SU-DHL-6 (cell line): ENCODE measurements at regions not wholly inside any gene's neighbourhood (a gene's known extent, or its start where the extent isn't known, plus 50 kb on each side); places are given as distances from the start of the nearest gene placed in this dataset.

ENCODE experiments used
- H2AFZ ChIP-seq: fragments of 200-600 bp; sonication (generic); 2 replicates; pipeline ENCODE4 v1.6.1; 2014; ENCODE audit warnings: low read depth, mild to moderate bottlenecking, moderate library complexity, mixed read lengths, antibody characterized with exemption, low read length; ENCODE audit not compliant: severe bottlenecking
- H3F3A ChIP-seq: fragments of 200-600 bp; shearing (Covaris generic); 2 replicates; pipeline ENCODE4 v1.6.0; 2016; ENCODE audit warnings: antibody characterized with exemption, mild to moderate bottlenecking; ENCODE audit not compliant: insufficient read depth
- H3K27ac ChIP-seq: fragments of 200-600 bp; sonication (generic); 2 replicates; pipeline ENCODE4 v1.5.1; 2016; ENCODE audit warnings: low read depth, mild to moderate bottlenecking, low read length, moderate library complexity, mixed read lengths
- H3K27me3 ChIP-seq: fragments of 200-600 bp; sonication (generic), shearing (Covaris generic); 2 replicates; pipeline ENCODE4 v1.6.0; 2014; ENCODE audit warnings: mild to moderate bottlenecking, low read length
- H3K36me3 ChIP-seq: fragments of 200-600 bp; sonication (generic); 2 replicates; pipeline ENCODE4 v1.6.1; 2014; ENCODE audit warnings: mild to moderate bottlenecking, low read length, mixed read lengths
- H3K4me2 ChIP-seq: fragments of 300-600, 200-600 bp; shearing (Covaris generic), sonication (generic); 2 replicates; pipeline ENCODE4 v1.6.0; 2014; ENCODE audit warnings: low read length, low read depth, mild to moderate bottlenecking; ENCODE audit not compliant: poor library complexity, severe bottlenecking
- H3K4me3 ChIP-seq: fragments of 200-600 bp; sonication (generic); 2 replicates; pipeline ENCODE4 v1.5.1; 2014; ENCODE audit warnings: antibody characterized with exemption, low read length, mild to moderate bottlenecking, mixed read lengths; ENCODE audit not compliant: insufficient read depth, poor library complexity, severe bottlenecking
- H3K79me2 ChIP-seq: fragments of 200-600 bp; sonication (generic); 2 replicates; pipeline ENCODE4 v1.6.1; 2014; ENCODE audit warnings: mild to moderate bottlenecking, low read length, moderate library complexity; ENCODE audit not compliant: insufficient read depth
- H3K9ac ChIP-seq: fragments of 200-600 bp; sonication (generic); 2 replicates; pipeline ENCODE4 v1.7.0; 2014; ENCODE audit warnings: mild to moderate bottlenecking, low read length
- H3K9me2 ChIP-seq: fragments of 200-600 bp; sonication (generic); replicated peaks from 2 replicates; pipeline ENCODE4 v1.6.1; 2014; ENCODE audit warnings: low read length; ENCODE audit not compliant: insufficient read depth
- H3K9me3 ChIP-seq: fragments of 200-600 bp; sonication (generic); 2 replicates; pipeline ENCODE4 v1.6.1; 2014; ENCODE audit warnings: low read length, mixed read lengths; ENCODE audit not compliant: insufficient read depth
- H4K20me1 ChIP-seq: fragments of 200-600 bp; sonication (generic); 2 replicates; pipeline ENCODE4 v1.6.1; 2014; ENCODE audit warnings: low read depth, mild to moderate bottlenecking, antibody characterized with exemption, low read length, moderate library complexity, mixed read lengths
- EZH2phosphoT487 ChIP-seq: fragments of 200-600 bp; sonication (generic), shearing (Covaris generic); conservative IDR thresholded peaks from 2 replicates; pipeline ENCODE4 v1.6.1; 2018; ENCODE audit warnings: mild to moderate bottlenecking, antibody characterized with exemption, low read length, moderate library complexity, mixed read lengths
- TF ChIP-seq, protein P1 (sequence below): fragments of 200-600 bp; sonication (generic); IDR thresholded peaks from one replicate; pipeline ENCODE4 v1.5.1; 2017; ENCODE audit warnings: antibody characterized with exemption, mild to moderate bottlenecking, low read length, moderate library complexity; ENCODE audit not compliant: insufficient read depth, poor library complexity, severe bottlenecking

- H3K9me3 ChIP-seq, result no peaks in the 10 kb centered on the region
- H3F3A ChIP-seq, result no peaks in the 10 kb centered on the region
- no peak overlapping the region for H3K4me2 ChIP-seq
- H3K9me2 ChIP-seq, result no peaks in the 10 kb centered on the region
- no peaks in the 10 kb centered on the region for H3K79me2 ChIP-seq
- H3K36me3 ChIP-seq, result no peaks in the 10 kb centered on the region
- H3K9ac ChIP-seq, result no peak overlapping the region
- TF ChIP-seq, protein P1, sequence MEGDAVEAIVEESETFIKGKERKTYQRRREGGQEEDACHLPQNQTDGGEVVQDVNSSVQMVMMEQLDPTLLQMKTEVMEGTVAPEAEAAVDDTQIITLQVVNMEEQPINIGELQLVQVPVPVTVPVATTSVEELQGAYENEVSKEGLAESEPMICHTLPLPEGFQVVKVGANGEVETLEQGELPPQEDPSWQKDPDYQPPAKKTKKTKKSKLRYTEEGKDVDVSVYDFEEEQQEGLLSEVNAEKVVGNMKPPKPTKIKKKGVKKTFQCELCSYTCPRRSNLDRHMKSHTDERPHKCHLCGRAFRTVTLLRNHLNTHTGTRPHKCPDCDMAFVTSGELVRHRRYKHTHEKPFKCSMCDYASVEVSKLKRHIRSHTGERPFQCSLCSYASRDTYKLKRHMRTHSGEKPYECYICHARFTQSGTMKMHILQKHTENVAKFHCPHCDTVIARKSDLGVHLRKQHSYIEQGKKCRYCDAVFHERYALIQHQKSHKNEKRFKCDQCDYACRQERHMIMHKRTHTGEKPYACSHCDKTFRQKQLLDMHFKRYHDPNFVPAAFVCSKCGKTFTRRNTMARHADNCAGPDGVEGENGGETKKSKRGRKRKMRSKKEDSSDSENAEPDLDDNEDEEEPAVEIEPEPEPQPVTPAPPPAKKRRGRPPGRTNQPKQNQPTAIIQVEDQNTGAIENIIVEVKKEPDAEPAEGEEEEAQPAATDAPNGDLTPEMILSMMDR, result no peak
- TF ChIP-seq EZH2phosphoT487, result no peak
- H4K20me1 ChIP-seq, result no peaks in the 10 kb centered on the region
- H2AFZ ChIP-seq, result no peak overlapping the region
- H3K4me3 ChIP-seq, result no peak overlapping the region
- H3K27ac ChIP-seq, result no peak overlapping the region
- H3K27me3 ChIP-seq, result no peaks in the 10 kb centered on the region
These were observed 496.5 kb downstream of the VRK1 start for GRCh38 chr14:97293659-97294058.

DNA sequence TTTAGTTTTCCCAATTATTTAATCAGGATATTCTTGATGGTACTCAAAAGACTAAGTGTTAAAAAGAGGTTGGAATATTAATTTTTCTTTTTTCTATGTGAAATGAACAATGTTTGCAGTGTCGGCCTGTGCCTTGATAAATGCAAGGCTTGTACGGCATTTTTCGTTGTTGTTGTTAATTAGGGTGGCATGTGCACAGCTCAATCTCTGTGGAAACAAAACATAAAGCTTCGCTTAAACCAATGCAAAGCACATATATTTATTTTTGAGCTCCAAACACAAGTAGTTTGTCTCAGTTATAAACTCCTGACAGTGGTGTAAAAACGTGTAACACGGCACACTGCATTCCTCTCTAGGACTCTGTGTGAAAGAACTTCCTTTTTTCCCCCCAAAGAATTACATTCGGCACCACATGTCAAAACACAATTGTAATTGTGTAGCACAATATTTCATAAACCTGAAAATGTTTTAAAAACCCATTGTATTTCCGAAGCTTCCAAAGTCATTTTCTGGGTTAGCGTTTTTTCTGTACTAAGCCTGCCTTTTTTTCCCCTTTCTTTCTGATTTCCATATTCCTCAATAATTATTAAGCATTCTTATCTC lies 498.0 kb downstream of the VRK1 start:
- no peaks in the 10 kb centered on the region for H3K27me3 ChIP-seq
- TF ChIP-seq, protein P1, result no peak
- TF ChIP-seq EZH2phosphoT487, result no peak
- H3F3A ChIP-seq, result no peaks in the 10 kb centered on the region
- no peak overlapping the region for H3K4me2 ChIP-seq
- no peaks in the 10 kb centered on the region for H3K9me2 ChIP-seq
- H4K20me1 ChIP-seq, result no peaks in the 10 kb centered on the region
- H3K27ac ChIP-seq, result no peak overlapping the region
- no peaks in the 10 kb centered on the region for H3K36me3 ChIP-seq
- H3K9me3 ChIP-seq, result no peaks in the 10 kb centered on the region
- H3K9ac ChIP-seq, result no peak overlapping the region
- no peaks in the 10 kb centered on the region for H3K79me2 ChIP-seq
- H3K4me3 ChIP-seq, result no peak overlapping the region
- no peak overlapping the region for H2AFZ ChIP-seq

DNA sequence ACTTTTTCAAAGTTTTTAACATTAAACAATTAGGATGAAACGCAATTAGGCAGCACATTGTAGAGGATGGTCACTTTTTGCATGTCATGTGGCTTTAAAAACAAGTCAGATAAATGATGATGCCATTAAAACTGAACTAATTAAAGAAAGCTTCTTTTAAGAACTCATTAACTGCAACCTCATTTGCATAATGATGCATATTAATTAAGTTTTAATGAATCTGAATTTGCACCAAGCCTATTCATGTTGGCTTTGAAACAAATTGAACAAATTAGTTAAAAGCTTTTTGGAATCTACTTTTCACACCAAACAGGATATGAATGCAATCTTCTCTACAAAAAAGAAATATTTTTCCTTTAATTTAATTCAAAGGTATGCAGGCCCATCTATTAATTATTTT lies 499.0 kb downstream of the VRK1 start:
- H3K27ac ChIP-seq, result no peak overlapping the region
- H3K9ac ChIP-seq, result no peak overlapping the region
- no peaks in the 10 kb centered on the region for H3F3A ChIP-seq
- no peak overlapping the region for H3K4me3 ChIP-seq
- no peak for TF ChIP-seq EZH2phosphoT487
- H3K4me2 ChIP-seq, result no peak overlapping the region
- no peaks in the 10 kb centered on the region for H3K36me3 ChIP-seq
- H4K20me1 ChIP-seq, result no peaks in the 10 kb centered on the region
- H3K9me3 ChIP-seq, result no peaks in the 10 kb centered on the region
- no peaks in the 10 kb centered on the region for H3K27me3 ChIP-seq
- H3K9me2 ChIP-seq, result no peaks in the 10 kb centered on the region
- H2AFZ ChIP-seq, result no peak overlapping the region
- no peaks in the 10 kb centered on the region for H3K79me2 ChIP-seq

DNA sequence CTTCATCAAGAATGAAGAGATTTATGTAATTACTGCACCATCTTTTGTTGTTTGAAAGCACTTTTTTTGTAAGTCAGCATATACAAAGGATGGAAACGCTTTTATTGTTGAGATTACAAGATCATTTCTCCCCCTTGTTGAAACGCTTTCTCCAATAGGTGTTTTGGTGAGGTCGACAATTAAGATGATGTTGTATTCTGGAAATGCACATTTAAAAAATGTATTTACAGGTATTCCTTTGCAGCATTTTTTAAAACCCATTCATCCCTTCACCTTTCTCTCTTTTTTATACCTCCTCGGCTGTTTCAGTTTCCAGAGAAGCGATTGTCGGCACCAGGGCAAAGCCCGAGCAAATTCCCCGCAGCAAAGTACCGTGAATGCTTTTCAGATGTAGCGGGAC lies 499.9 kb downstream of the VRK1 start:
- Histone ChIP-seq H3K79me2 (no peaks in the 10 kb centered on the region), H4K20me1 (no peaks in the 10 kb centered on the region), H3K4me2 (no peak overlapping the region), H3F3A (no peaks in the 10 kb centered on the region), H3K9ac (no peak overlapping the region), H3K27me3 (no peaks in the 10 kb centered on the region), H3K27ac (no peak overlapping the region), H3K36me3 (no peaks in the 10 kb centered on the region), H3K9me2 (no peaks in the 10 kb centered on the region), H2AFZ (no peak overlapping the region), H3K4me3 (no peak overlapping the region), H3K9me3 (no peaks in the 10 kb centered on the region)
- TF ChIP-seq, protein P1, result no peak
- TF ChIP-seq EZH2phosphoT487, result no peak
